ENCODE measurements at regions not wholly inside any gene's neighbourhood (a gene's known extent, or its start where the extent isn't known, plus 50 kb on each side); places are given as distances from the start of the nearest gene placed in this dataset.

DNA sequence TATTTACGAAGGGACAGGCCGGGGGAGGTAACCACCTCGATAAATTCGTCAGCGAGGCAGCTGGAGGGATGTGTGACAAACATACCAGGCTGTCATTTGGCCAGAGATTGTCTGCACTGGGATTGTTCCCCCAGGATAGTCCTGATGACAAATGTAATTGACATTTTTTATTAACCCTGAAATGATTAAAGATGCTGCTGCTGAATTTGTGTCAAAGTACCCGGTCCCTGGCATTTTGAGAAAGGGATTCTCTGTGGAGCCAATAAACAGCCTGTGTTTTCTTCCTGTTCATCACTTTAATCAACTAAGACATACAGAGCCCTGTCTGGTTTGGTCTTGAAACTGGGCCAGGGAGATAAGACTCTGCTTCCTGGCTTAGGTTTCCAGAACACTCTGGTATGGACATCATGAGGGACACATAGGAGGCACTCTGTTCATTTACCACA is 117.6 kb downstream of the SLC25A47 start:
- no peak for DNase-seq

DNA sequence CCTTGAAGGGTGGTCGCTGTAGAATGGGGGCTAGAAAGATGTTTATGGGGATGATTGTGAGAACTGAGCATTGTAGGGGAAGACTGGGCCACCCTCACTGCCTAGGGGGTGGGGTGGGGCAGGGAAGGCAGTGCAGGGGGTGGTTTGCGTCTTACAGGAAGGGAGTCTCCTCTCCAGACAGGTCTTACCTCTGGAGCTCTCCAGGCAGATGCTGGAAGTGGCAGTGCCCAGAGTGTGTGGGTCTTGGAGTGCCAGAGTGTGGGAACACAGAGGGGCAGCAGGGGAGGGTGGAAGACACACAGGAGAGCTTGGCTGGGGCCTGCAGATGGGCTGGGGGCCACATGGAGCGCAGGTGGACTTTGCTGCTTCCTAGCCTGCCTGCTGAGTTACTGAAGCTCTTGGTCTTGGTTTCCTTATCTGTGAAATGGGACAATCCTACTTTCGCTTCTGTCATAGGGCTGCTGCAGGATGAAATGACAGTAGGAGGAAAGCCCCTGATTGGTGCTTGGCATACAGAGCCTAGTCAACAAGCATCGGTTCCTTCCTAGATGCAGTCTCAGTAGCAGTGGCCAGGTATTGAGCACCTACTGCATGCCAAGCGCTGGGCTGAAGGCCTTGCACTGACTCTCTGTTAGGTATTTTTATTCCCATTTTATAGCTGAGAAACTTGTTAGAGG is 118.3 kb downstream of the SLC25A47 start:
- DNase-seq: no peak

DNA sequence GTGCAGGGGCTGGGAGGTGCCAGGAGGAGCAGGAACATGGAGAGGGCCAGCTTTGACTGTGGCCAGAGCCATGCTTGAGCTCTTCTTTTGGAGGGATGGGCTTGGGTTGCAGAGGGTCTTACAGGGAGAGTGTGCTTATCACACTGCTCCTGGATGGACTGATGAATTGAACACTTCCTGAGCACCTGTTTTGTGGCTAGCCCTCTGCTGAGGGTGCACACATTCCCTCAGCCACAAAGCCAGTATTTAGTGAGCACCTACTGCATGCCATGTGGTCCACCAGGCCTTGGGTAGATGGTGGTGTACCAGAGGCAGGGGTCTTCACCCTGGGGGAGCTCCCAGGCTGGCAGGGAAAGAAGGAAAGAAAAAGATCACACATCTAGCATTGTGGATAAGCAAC is 118.9 kb downstream of the SLC25A47 start:
- DNase-seq: no peak

DNA sequence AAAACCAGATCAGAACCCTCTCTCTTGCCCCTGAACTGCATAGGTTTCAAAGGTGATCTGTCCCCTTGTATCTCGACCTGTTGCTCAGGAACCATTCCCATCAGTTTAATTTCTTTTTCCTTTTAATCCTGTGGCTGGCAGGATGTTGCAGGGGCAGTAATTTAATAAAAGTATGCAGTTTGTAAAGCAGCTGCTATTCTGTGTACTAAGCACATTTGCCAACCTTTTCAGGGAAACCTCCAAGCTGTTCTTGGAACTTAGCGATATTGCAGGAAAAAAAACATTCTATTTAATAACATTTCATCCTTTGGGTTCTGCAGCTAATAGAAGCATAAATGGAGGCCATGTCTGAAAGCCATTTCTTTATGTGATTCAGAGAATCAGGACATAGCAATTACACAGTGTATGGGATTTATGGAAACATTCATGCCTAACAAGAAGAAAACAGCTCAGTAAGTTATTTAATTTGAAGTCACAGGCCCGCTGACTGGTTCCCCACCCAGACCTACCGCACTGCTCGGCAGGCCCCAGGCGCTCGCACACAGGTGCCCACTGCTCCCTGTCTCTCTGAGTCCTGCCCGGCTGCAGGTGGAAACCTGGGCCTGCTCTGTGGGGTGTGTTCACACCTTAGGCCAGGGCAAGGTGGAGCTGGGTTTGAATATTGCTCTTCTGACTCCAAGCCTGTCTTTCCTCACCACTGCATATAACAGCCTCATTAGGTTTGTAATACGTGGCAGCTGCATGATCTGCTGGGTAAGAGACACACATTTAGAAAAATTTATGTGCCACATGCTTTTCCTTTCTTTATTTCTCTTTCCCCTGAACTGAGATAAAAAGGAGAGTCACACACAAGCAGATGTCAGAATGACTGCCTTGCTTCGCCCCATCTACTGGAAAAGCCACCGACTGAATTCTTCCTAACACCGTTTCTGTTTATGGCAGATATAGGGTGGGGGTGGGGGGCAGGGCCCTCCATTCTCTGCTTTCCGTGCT is 119.7 kb downstream of the SLC25A47 start:
- DNase-seq: no peak

DNA sequence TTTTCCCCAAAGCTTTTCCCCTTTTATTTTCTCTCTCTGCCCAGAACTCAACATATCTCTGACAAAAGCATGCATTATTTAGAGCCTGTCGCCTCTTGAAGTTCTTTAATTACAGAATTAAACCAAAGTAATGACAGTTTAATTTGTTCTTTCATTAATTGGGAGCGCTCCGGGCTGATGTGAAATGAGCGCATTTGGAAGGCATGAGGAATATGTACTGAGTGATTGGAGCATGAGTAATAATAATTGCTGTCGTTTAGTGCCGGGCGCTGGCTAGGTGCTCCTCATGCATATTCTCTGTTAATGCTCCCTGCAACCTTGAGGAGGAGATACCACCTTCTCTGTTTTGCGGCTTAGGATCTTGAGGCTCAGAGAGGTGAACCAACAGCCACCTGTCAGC is 120.5 kb downstream of the SLC25A47 start:
- DNase-seq: no peak

DNA sequence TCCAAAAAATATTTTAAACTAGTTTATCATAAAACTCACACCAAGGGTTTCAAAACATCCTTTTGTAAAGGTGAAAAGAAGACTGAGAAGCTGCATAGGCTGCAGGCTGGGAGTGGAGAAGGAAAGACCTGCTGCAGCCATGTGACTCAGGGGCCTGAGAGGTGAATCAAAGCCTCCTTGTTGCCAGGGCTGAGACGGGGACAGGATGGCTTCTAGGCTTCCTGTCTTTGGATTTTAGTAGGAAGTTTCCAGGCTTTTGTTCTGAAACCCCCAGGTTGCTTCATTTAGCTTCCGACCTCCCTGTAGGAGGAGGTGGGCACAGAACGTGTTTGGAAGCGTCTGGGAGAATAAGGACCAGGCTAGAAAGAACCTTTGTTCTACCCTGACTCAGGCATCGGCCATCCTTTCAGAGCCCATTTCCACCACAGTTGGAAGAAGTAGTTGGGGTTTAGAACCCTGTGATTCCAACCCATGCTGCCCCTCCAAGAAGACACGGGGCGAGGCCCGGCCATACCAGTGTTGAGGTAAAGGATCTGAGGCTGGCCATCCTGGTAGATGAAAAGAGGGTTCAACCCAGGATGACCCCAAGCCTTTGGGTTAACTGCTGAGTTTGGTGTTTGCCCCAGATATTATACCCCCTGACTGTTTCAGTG is 122.4 kb downstream of the SLC25A47 start:
- no peak for DNase-seq

DNA sequence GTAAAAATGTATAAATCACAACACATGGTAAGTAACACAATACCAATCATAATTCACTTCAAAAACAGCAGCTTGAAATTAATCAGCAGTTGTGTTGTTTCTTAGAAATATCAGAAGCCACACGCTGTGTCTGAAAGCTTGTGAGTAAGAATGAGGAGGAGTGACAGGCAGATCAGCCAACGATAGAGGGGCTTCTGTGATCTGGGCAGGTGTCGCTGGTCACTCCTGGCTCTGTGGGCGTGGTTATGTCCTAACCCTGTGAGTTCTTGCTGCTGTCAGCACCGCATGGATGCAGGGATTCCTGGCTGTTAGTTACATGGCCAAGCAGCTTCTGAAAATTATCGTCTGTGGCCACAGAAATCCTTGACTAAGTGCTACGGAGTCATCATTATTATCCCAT is 123.4 kb downstream of the SLC25A47 start:
- DNase-seq: no peak

DNA sequence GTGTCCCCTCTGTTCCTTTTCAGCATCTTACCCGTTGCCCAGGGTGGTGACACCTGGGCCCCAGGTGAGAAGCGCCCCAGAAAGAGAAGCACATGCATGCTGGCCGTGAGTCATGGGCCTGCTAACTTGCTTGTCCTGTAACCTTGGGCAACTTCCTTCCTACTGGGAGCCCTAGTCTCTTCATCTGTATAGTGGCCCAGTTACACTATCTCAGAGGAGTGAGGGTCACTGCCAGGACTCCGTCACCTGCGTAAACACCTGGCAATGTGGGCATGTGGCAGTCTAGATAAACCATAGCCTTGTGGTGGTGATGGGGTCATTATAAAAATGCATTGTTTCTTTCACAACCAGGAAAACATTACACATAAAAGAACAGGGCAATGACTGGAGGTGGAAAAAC is 125.2 kb downstream of the SLC25A47 start:
- DNase-seq: no peak

DNA sequence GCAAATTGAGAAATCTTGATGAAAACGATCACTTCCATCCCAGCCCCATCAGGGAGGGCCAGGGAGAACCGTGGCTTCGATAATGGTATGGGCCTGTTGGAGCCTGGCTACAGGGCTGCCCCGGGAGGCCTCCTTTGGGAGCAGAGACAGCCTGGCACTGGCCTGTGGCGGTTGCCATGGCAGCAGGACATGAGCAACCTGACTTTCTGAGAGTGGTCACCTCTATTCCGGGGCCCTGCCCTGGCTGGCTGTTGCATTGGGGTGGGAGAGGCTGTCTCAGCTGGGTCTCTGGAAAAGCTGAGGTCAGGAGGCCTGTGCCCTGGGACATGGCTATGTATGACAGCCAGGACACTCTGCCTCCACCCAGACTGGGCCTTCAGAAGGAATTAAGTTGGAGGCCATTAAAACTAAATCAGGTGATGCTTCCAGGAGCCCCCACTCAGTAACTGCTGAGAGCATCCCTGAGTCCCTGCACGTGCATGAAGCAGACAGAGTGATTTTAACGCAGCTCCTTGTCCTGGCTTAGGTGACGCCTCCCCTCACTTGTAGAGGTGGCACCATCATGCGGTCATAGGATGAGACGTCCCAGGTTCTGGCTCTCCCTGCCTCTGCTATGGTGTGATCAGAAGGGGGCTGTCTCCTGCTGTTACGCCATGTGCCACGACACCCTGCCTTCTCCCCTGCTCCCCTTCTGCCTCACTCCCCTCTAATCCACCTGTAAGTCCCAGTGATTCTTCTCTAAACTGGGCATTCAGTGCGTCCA is 126.3 kb downstream of the SLC25A47 start:
- no peak for DNase-seq

DNA sequence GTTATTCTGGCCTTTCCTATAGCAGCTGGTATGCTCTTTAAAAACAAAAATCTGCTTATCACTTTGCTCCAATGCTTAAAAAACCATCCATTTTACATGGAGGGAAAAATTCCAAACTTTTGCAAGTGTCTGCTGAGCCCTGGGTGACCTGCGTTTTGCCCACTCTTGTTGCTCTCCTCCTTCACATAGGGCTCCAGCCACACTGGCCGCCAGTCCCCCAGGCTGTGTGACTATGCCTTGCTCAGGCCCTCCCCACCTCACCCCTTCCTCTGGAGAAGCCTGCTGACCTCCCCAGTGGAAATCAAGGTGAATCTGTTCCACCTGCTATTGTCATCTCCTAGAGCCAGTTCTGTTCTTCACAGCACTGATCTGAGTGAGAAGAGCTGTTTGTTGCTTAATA is 126.9 kb downstream of the SLC25A47 start:
- DNase-seq: no peak

DNA sequence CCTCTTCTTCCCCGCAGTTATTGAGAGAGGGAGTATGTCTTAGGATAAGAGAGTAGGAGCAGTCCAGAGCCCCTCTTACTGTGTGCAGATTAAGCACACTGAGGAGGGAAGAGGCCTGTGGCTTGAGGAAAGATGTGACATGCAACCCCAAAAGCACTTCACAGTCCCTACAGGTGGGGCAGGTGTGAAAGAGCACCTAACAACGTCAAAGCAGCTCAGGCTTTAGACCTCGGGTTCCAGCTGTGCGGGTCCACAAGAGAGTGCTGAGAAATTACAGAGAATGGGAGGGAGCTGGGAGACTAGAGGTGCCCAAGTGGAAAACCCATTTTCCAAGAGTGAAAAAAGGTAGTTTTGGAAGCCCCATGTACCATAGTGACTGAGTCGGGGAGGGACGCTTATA is 127.6 kb downstream of the SLC25A47 start:
- DNase-seq: no peak

DNA sequence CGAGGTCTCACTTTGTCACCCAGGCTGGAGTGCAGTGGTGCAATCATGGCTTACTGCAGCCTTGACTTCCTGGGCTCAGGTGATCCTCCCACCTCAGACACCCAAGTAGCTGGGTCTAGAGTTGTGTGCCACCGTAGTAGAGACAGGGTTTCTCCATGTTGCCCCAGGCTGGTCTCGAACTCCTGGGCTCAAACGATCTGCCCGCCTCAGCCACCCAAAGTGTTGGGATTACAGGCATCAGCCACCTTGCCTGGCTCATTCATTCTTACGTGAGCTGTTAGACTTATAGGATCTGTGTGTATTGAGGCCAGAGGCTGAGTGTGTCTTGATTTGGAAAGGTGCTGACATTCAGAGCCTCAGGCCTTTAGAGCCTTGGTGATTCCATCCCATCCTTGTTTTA is 128.1 kb downstream of the SLC25A47 start:
- DNase-seq: no peak

DNA sequence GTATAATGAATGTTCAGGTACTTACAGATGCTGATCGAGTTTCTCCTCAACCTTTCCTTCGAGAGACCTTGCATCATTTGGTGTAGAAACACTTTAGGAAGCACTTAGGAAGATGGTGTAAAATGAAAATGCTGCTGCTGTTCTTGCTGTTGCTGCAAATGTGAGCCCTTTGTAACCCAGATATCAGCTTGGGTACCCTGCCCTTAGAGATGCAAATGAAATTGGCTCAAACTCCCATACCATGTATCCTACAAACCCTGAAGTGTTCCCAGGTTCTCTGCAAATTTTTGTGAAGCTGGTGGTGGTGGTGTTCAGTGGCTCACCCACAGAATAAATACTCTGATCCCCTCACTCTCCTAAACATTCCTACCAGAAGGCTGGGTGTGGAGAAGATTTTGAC is 130.8 kb downstream of the SLC25A47 start:
- DNase-seq: no peak

DNA sequence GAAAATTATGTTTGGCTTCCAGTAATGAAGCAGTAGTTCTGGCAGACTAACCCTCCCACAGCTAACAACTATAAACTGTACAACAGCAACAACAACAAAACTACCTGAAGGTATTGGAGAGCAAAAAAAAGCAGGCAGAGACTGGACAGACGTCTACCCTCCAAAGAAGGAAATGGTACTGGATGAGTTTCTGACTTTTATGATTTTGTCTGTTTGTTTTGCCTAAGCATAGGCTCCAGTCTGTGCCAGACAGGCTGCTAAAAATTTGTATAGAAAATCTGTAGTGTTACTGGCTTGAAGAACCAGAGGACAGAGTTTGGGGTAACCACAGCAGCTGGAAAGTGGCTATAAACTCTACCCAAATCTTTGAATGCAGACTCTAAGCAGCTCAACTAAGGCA is 131.3 kb downstream of the SLC25A47 start:
- no peak for DNase-seq

DNA sequence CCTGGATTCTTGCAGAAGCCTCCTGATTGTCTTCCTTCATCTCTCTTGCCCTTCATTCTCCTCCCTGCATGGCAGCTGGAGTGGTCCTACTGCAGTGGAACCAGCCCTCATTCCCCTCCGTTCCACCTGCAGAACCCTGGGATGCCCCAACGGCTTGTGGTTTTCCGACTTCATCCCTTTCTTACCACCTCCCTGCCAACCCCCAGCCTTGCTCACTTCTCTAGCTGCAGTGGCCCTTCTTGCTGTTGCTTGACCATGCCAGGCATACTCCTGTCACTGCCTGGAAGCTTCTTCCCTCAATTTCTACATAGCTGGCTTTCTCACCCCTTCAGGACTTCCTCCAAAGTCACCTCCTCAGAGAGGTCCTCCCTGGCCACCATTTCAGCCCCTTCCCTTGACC is 123.3 kb downstream of the BEGAIN start:
- DNase-seq: no peak

DNA sequence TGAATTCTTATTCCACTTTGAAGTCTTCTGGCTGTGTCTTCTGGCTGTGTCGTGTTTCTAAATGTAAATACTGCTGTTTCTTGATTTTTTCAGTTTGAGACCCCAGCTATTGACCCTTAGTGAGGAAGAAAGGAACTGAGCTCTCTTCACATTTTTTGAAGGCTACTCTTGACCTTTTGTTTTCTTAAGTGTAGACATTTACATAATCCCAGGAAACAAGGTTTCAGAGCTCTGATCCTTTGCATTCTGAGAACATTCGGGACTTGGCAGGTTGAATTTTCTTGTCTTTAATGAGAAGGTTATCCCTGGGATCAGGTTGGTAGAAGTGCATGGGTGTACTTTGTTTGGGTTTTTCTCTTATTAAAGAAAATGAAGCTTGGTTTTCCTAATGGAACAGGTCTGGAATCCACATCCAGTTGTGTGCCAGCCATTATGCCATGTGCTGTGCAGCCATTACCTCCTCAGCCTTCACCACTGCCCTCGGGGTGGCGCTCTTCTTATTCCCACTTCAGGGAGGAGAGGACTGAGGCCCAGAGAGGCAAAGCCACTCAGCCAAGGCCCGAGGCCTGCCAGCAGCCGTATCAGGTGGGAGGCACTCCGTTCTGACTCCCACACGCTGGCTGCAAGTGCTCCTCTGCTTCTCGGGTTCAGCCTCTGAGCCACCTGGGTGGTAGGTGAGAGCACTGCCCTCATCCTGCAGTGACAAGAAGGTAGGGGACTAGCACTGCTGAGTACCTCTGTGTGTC is 120.9 kb downstream of the BEGAIN start:
- DNase-seq: no peak

DNA sequence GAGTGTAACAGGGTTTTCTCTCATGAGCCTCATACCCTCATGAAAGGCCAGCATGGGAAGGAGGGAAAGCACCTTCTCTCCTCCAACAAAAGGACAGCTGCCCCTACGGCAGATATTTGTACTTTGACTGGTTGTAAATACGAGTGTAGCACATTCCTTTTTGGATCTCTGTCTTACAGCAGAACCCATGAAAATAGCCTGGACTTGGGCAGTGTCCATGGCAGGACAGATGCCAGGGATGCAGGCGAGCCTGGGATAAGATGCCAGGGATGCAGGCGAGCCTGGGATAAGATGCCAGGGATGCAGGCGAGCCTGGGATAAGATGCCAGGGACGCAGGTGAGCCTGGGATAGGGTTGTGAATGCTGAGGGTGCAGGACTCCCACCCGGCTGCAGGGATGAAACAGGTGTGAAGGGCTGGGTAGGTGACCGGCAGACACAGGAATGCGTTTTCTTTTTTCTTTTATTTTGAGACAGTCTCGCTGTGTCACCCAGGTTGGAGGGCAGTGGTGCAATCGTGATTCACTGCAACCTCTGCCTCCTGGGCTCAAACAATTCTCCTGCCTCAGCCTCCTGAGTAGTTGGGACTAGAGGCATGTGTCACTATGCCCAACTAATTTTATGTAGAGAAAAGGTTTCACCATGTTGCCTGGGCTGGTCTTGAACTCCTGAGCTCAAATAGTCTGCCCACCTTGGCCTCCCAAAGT is 120.0 kb downstream of the BEGAIN start:
- DNase-seq: no peak

DNA sequence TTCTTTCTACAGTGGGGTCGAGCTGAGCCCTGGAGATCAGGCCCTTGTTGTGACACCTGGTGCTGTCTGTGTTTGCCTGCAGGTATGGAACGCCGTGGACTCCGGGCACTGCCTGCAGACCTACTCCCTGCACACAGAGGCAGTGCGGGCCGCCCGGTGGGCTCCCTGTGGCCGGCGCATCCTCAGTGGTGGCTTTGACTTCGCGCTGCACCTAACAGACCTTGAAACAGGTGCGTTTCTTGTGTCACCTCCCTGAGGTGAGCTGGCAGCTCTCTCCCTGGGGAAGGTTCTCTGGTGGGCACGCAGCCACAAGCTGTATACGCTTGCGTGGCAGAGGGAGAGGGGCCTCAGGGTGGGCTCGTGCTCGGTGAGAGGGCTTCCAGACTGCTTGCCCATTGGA is 119.3 kb downstream of the BEGAIN start:
- no peak for DNase-seq

DNA sequence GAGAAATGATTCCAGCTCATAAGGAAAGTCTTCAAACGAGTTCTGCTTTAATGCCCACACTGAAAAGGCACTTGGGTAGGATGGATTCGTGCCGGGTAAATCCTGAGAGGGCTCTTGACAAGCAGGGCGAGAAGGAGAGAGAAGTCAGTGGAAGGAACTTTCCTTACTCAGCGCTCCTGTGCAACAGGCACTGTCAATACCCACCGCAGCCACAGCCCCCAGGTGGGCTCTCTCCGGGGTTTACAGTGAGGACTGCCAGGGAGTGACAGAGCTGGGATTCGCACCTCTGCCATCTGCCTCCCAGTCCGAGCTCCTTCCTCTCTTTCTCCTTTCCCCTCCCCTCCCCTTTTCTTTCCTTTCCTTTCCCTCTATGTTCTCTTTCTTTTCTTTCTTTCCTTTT is 118.7 kb downstream of the BEGAIN start:
- DNase-seq: no peak

DNA sequence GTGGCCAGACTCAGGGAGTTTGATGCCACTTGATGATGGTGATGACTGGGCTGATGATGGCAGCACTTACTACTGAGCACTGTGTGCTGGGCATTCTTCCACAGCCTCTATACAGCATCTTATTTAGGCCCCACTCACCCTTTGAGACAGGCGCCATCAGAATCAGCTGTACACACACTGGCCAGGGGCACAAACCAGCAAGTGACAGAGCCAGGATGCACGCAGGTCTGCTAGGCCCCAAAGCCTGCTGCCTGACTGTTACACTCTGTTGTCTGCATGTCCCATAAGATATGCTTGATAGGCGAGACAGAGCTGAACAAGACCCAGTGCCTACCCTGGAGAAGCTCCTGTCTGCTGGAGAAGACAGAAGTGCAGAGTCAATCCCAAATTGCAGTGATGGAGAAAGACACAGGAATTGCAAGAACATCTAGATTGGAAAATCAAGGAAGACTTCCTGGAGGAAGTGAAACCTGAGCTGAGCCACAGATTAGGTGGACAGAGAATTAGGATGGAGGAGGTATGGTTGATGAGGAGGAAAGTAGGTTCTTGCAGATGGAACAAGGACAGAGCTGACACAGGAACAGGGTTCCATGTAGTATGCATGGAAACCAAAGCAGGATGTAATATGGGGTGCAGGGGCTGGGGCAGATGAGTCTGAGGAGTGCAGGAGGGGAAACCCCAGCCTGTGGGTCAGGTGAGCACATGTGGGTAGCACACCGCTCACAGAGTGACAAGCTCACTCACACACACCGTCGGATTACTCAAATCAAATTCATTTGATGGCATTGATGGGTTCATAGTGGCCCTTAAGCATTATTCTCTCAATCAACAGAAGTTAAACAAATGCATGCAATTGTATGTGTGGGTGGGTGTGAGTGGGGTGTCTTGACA is 117.3 kb downstream of the BEGAIN start:
- DNase-seq: no peak

DNA sequence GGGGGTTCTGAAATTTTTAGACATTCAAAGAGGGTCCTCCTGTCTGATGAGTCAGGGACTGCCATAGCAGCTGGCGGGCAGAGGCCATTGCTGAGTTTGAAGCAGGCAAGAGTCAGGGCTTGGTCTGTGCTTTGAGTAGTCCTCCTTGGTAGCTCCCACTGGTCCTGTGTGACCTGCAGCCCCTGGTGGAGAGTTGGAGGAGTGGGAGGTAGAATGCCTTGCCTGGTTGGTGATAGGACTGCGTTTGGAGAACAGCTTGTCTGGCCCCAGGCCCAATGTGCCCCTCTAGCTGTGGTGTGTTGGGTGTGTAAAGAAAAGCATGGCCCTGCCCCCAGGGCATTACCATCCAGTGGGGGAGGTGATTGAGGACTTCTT is 116.7 kb downstream of the BEGAIN start:
- no peak for DNase-seq

Data from suppressor macrophage treated with lipopolysaccharide for 4 hours (primary cell).